HG02763 (cell line): ENCODE measurements at regions not wholly inside any gene's neighbourhood (a gene's known extent, or its start where the extent isn't known, plus 50 kb on each side); places are given as distances from the start of the nearest gene placed in this dataset.
A peak's percentile ranks its signal among the peaks of the same experiment; 100 is the strongest.
"Not testable (repeated sequence)": the region's sequence is repeated elsewhere in the genome, so short reads cannot be mapped to it uniquely, and the experiment has no call there.

Experiments used
- ATAC-seq: cut with Tn5 transposase; IDR thresholded peaks from one replicate; pipeline ENCODE4 v1.9.1; 2021; ENCODE audit warnings: mild to moderate bottlenecking, moderate library complexity; ENCODE audit not compliant: unreplicated experiment

GRCh38 chr22:22818861-22819855, 68.5 kb upstream of the IGLL5 start:
- ATAC-seq, result peak; percentile 58

GRCh38 chr22:22820076-22820475, 67.5 kb upstream of the IGLL5 start:
- no peak for ATAC-seq

GRCh38 chr22:22820626-22821025, 67.0 kb upstream of the IGLL5 start:
- no peak for ATAC-seq

GRCh38 chr22:22821340-22821739, 66.3 kb upstream of the IGLL5 start:
- ATAC-seq, result no peak

GRCh38 chr22:22822106-22822505, 65.5 kb upstream of the IGLL5 start:
- ATAC-seq, result no peak

- not testable (repeated sequence) for ATAC-seq
Observed at GRCh38 chr22:22822553-22822952, 65.1 kb upstream of the IGLL5 start.

GRCh38 chr22:22823131-22823810, 64.3 kb upstream of the IGLL5 start:
- no peak for ATAC-seq

GRCh38 chr22:22824340-22825212, 63.0 kb upstream of the IGLL5 start:
- no peak for ATAC-seq

GRCh38 chr22:22825213-22825593, 62.4 kb upstream of the IGLL5 start:
- ATAC-seq, result no peak

- no peak for ATAC-seq
Observed at GRCh38 chr22:22827187-22827939, 60.3 kb upstream of the IGLL5 start.

- ATAC-seq, result no peak
Observed at GRCh38 chr22:22830193-22830592, 57.4 kb upstream of the IGLL5 start.

GRCh38 chr22:22830957-22831688, 56.5 kb upstream of the IGLL5 start:
- no peak for ATAC-seq

GRCh38 chr22:22833059-22833458, 54.6 kb upstream of the IGLL5 start:
- no peak for ATAC-seq

- ATAC-seq, result no peak
Observed at GRCh38 chr22:22833488-22833887, 54.1 kb upstream of the IGLL5 start.

- ATAC-seq, result no peak
Observed at GRCh38 chr22:22834204-22834603, 53.4 kb upstream of the IGLL5 start.

- ATAC-seq, result no peak
Observed at GRCh38 chr22:22834783-22835182, 52.8 kb upstream of the IGLL5 start.

- ATAC-seq, result no peak
Observed at GRCh38 chr22:22835242-22835641, 52.4 kb upstream of the IGLL5 start.

- ATAC-seq, result no peak
Observed at GRCh38 chr22:22835771-22836291, 51.8 kb upstream of the IGLL5 start.

- ATAC-seq, result no peak
Observed at GRCh38 chr22:22836635-22837034, 51.0 kb upstream of the IGLL5 start.
